ENCODE measurements at regions not wholly inside any gene's neighbourhood (a gene's known extent, or its start where the extent isn't known, plus 50 kb on each side); places are given as distances from the start of the nearest gene placed in this dataset.
"Not testable (repeated sequence)": the region's sequence is repeated elsewhere in the genome, so short reads cannot be mapped to it uniquely, and the experiment has no call there.

GRCh38 chr2:36192983-36193382 lies 162.6 kb upstream of the CRIM1 start:
- TF ChIP-seq REST (IDR thresholded peaks at IDR 0.05; ENCODE audit: insufficient replicate concordance, low read depth) (no peak), POLR2AphosphoS5 (IDR thresholded peaks at IDR 0.05; ENCODE audit: low read depth) (no peak), CTCF (IDR thresholded peaks at IDR 0.05; ENCODE audit: insufficient read depth, low read length) (no peak), GABPA (IDR thresholded peaks at IDR 0.05; ENCODE audit: low read depth) (no peak), SPI1 (IDR thresholded peaks at IDR 0.05; ENCODE audit: borderline replicate concordance, low read depth) (no peak)
- Histone ChIP-seq H3K27ac (replicated peaks) (no peak overlapping the region), H3K27me3 (ENCODE audit: insufficient read depth, poor library complexity, severe bottlenecking) (no peaks in the 10 kb centered on the region), H3K4me3 (replicated peaks; ENCODE audit: insufficient read depth, low read length) (no peak overlapping the region)
- no peak for DNase-seq (ENCODE audit: low read depth in 1 of 2, low spot score in 1 of 2)

GRCh38 chr2:36190097-36190496 lies 165.5 kb upstream of the CRIM1 start:
- DNase-seq (ENCODE audit: low read depth in 1 of 2, low spot score in 1 of 2): no peak
- no peak overlapping the region for H3K4me3 ChIP-seq (replicated peaks; ENCODE audit: insufficient read depth, low read length)
- H3K27ac ChIP-seq (replicated peaks): no peak overlapping the region
- H3K27me3 ChIP-seq (ENCODE audit: insufficient read depth, poor library complexity, severe bottlenecking): no peaks in the 10 kb centered on the region
- no peak for TF ChIP-seq SPI1 (IDR thresholded peaks at IDR 0.05; ENCODE audit: borderline replicate concordance, low read depth)
- TF ChIP-seq REST (IDR thresholded peaks at IDR 0.05; ENCODE audit: insufficient replicate concordance, low read depth): no peak
- TF ChIP-seq GABPA (IDR thresholded peaks at IDR 0.05; ENCODE audit: low read depth): no peak
- no peak for TF ChIP-seq CTCF (IDR thresholded peaks at IDR 0.05; ENCODE audit: insufficient read depth, low read length)
- TF ChIP-seq POLR2AphosphoS5 (IDR thresholded peaks at IDR 0.05; ENCODE audit: low read depth): no peak

GRCh38 chr2:36185624-36186023 lies 170.0 kb upstream of the CRIM1 start:
- Histone ChIP-seq H3K27me3 (ENCODE audit: insufficient read depth, poor library complexity, severe bottlenecking) (no peaks in the 10 kb centered on the region), H3K4me3 (replicated peaks; ENCODE audit: insufficient read depth, low read length) (no peak overlapping the region), H3K27ac (replicated peaks) (no peak overlapping the region)
- DNase-seq (ENCODE audit: low read depth in 1 of 2, low spot score in 1 of 2): no peak
- no peak for TF ChIP-seq REST (IDR thresholded peaks at IDR 0.05; ENCODE audit: insufficient replicate concordance, low read depth)

GRCh38 chr2:36184848-36185247 lies 170.7 kb upstream of the CRIM1 start:
- no peaks in the 10 kb centered on the region for H3K27me3 ChIP-seq (ENCODE audit: insufficient read depth, poor library complexity, severe bottlenecking)
- H3K4me3 ChIP-seq (replicated peaks; ENCODE audit: insufficient read depth, low read length): no peak overlapping the region
- TF ChIP-seq POLR2AphosphoS5 (IDR thresholded peaks at IDR 0.05; ENCODE audit: low read depth) (no peak), CTCF (IDR thresholded peaks at IDR 0.05; ENCODE audit: insufficient read depth, low read length) (no peak)
- no peak for DNase-seq (ENCODE audit: low read depth in 1 of 2, low spot score in 1 of 2)
- no peak overlapping the region for H3K27ac ChIP-seq (replicated peaks)

GRCh38 chr2:36180789-36181482 lies 174.6 kb upstream of the CRIM1 start:
- not testable (repeated sequence) for H3K27ac ChIP-seq (replicated peaks); H3K27me3 ChIP-seq (ENCODE audit: insufficient read depth, poor library complexity, severe bottlenecking); H3K4me3 ChIP-seq (replicated peaks; ENCODE audit: insufficient read depth, low read length); DNase-seq (ENCODE audit: low read depth in 1 of 2, low spot score in 1 of 2)

GRCh38 chr2:36180293-36180692 lies 175.3 kb upstream of the CRIM1 start:
- H3K27ac ChIP-seq (replicated peaks); DNase-seq (ENCODE audit: low read depth in 1 of 2, low spot score in 1 of 2); H3K27me3 ChIP-seq (ENCODE audit: insufficient read depth, poor library complexity, severe bottlenecking); H3K4me3 ChIP-seq (replicated peaks; ENCODE audit: insufficient read depth, low read length): not testable (repeated sequence)

Measured in HL-60 (cell line).